ENCODE measurements at regions not wholly inside any gene's neighbourhood (a gene's known extent, or its start where the extent isn't known, plus 50 kb on each side); places are given as distances from the start of the nearest gene placed in this dataset.
"Not testable (repeated sequence)": the region's sequence is repeated elsewhere in the genome, so short reads cannot be mapped to it uniquely, and the experiment has no call there.

GRCh38 chr6:12624142-12624837, 92.3 kb upstream of the PHACTR1 start:
- Histone ChIP-seq H3K4me1 (no peaks in the 10 kb centered on the region), H3K4me3 (no peak overlapping the region), H3K36me3 (no peaks in the 10 kb centered on the region), H3K27me3 (no peaks in the 10 kb centered on the region), H3K27ac (no peak overlapping the region), H3K9me3 (no peaks in the 10 kb centered on the region)
- TF ChIP-seq CTCF (IDR thresholded peaks at IDR 0.05) (no peak), POLR2AphosphoS5 (IDR thresholded peaks at IDR 0.05) (no peak), POLR2A (IDR thresholded peaks at IDR 0.05) (no peak)
- no peak for DNase-seq (ENCODE audit: low spot score in 2 of 2)
- intact Hi-C loops (cut with DNase I; ENCODE audit: low total_unique reads): no loop called here

GRCh38 chr6:12627053-12627452, 89.5 kb upstream of the PHACTR1 start:
- Histone ChIP-seq H3K4me1 (no peaks in the 10 kb centered on the region), H3K9me3 (no peaks in the 10 kb centered on the region), H3K36me3 (no peaks in the 10 kb centered on the region), H3K4me3 (no peak overlapping the region), H3K27ac (no peak overlapping the region), H3K27me3 (no peaks in the 10 kb centered on the region)
- no peak for TF ChIP-seq CTCF (IDR thresholded peaks at IDR 0.05)
- TF ChIP-seq POLR2AphosphoS5 (IDR thresholded peaks at IDR 0.05): no peak
- no peak for TF ChIP-seq POLR2A (IDR thresholded peaks at IDR 0.05)
- intact Hi-C loops (cut with DNase I; ENCODE audit: low total_unique reads): no loop called here
- DNase-seq (ENCODE audit: low spot score in 2 of 2): no peak

- H3K27me3 ChIP-seq: no peaks in the 10 kb centered on the region
- no peak overlapping the region for H3K4me3 ChIP-seq
- no peaks in the 10 kb centered on the region for H3K36me3 ChIP-seq
- no peak for DNase-seq (ENCODE audit: low spot score in 2 of 2)
- no peak overlapping the region for H3K27ac ChIP-seq
- intact Hi-C loops (cut with DNase I; ENCODE audit: low total_unique reads): no loop called here
- H3K4me1 ChIP-seq: no peaks in the 10 kb centered on the region
- TF ChIP-seq POLR2AphosphoS5 (IDR thresholded peaks at IDR 0.05) (no peak), POLR2A (IDR thresholded peaks at IDR 0.05) (no peak), CTCF (IDR thresholded peaks at IDR 0.05) (no peak)
- H3K9me3 ChIP-seq: no peaks in the 10 kb centered on the region
Observed at GRCh38 chr6:12628327-12628726, 88.2 kb upstream of the PHACTR1 start.

- H3K9me3 ChIP-seq; H3K4me1 ChIP-seq; intact Hi-C loops (cut with DNase I; ENCODE audit: low total_unique reads); H3K27me3 ChIP-seq; H3K36me3 ChIP-seq; DNase-seq (ENCODE audit: low spot score in 2 of 2); H3K27ac ChIP-seq; H3K4me3 ChIP-seq: not testable (repeated sequence)
Observed at GRCh38 chr6:12633746-12634145, 82.8 kb upstream of the PHACTR1 start.

GRCh38 chr6:12635375-12635774, 81.2 kb upstream of the PHACTR1 start:
- no peak for DNase-seq (ENCODE audit: low spot score in 2 of 2)
- Histone ChIP-seq H3K27ac (no peak overlapping the region), H3K36me3 (no peaks in the 10 kb centered on the region), H3K4me1 (no peaks in the 10 kb centered on the region), H3K9me3 (no peaks in the 10 kb centered on the region), H3K4me3 (no peak overlapping the region), H3K27me3 (no peaks in the 10 kb centered on the region)
- intact Hi-C loops (cut with DNase I; ENCODE audit: low total_unique reads): no loop called here
- TF ChIP-seq CTCF (IDR thresholded peaks at IDR 0.05): no peak
- no peak for TF ChIP-seq POLR2AphosphoS5 (IDR thresholded peaks at IDR 0.05)
- TF ChIP-seq POLR2A (IDR thresholded peaks at IDR 0.05): no peak

GRCh38 chr6:12635813-12636212, 80.8 kb upstream of the PHACTR1 start:
- DNase-seq (ENCODE audit: low spot score in 2 of 2): no peak
- Histone ChIP-seq H3K36me3 (no peaks in the 10 kb centered on the region), H3K9me3 (no peaks in the 10 kb centered on the region), H3K4me3 (no peak overlapping the region), H3K4me1 (no peaks in the 10 kb centered on the region), H3K27me3 (no peaks in the 10 kb centered on the region), H3K27ac (no peak overlapping the region)
- TF ChIP-seq CTCF (IDR thresholded peaks at IDR 0.05): no peak
- TF ChIP-seq POLR2A (IDR thresholded peaks at IDR 0.05): no peak
- no peak for TF ChIP-seq POLR2AphosphoS5 (IDR thresholded peaks at IDR 0.05)
- intact Hi-C loops (cut with DNase I; ENCODE audit: low total_unique reads): no loop called here

Data from breast epithelium (tissue), 4 donors.